ENCODE measurements at regions not wholly inside any gene's neighbourhood (a gene's known extent, or its start where the extent isn't known, plus 50 kb on each side); places are given as distances from the start of the nearest gene placed in this dataset.

DNA sequence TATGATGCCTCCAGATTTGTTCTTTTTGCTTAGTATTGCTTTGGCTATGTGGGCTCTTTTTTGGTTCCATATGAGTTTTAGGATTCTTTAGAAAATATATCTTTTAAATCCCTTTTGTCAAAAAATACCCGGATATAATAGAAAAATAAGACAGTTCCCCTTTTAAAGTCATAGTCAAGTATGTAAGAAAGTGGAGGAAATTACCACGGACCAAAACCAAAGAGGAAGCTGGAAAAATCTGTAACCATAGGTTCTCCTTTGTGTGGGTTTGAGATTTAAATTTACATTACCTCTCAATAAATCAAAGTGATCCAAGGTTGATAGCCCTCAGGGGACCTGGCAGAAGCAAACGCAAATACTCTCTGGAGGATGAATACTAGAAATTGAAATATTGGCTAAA lies 58.3 kb upstream of the PACRGL start:
- no peak for DNase-seq (ENCODE audit: low spot score)

- no peak for DNase-seq (ENCODE audit: low spot score)
These were observed 56.6 kb upstream of the PACRGL start for GRCh38 chr4:20643631-20644030.

DNA sequence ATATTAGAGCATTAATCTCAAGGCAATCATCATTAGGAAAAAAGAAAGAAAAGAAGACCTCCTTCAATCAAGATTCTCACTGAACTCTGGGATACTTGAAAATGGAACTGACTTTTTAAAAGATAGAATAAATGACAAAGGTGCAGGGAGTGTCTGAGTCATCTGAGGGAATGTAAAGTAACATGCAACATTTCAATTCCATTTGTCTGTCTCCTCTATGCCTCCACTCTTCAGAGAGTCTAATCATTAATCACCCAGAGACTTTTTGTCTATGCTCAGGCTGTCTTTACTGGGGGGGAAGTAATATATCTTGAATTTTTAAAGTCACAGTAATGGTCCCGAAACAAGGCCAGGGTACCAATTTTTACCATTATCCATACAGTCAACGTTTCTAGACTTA lies 55.0 kb upstream of the PACRGL start:
- DNase-seq (ENCODE audit: low spot score), result no peak

GRCh38 chr4:20646287-20646686 lies 54.0 kb upstream of the PACRGL start:
- no peak for DNase-seq (ENCODE audit: low spot score)
